ENCODE measurements at regions not wholly inside any gene's neighbourhood (a gene's known extent, or its start where the extent isn't known, plus 50 kb on each side); places are given as distances from the start of the nearest gene placed in this dataset.

DNA sequence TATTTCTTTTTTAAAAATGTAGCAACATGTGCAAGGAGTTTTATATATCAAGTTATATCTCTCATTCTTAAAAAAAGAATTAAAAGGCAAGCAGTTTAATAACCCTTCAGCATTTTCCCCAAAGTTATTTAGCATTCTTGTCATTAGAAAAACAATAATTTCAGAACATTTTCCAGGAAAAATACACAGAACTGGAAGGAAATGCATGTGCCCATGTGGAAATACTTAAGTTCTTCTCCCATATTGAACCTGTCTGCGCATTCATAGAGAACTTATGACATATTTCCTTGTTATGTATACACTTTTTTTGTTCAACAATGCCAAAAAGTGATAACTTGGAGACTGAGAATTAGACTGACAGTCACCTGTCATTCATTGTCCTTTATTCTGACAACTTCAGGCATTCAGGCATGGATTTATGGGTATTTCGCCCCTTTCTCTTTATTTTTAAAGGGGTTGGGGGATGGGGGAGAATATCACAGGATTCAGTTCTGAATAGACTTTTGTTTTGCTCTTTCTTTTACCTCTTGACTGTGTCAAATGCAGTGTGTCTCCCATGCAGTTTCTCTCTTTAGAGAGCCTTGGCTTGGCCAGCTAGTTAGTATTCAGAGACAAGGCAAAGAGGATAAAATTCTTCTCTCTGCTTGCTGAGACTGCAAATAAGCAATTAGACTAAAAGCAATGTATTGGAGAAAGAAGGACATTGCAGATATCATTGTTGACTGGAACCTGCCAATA, 701.0 kb downstream of the NR2F1-AS1 start:
- no peak overlapping the region for H3K4me3 ChIP-seq
- no peaks in the 10 kb centered on the region for H3K36me3 ChIP-seq (ENCODE audit: insufficient read depth in 1 of 2, low read depth in 1 of 2)
- no peak overlapping the region for H3K27ac ChIP-seq
- peaks cover 4% of the 10 kb centered on the region for H3K9me3 ChIP-seq
- 79 to 88% (median 87%) methylated on average over 2 of the region's 2 CpGs for whole genome bisulfite sequencing, 3 donors
- intact Hi-C loops (cut with DNase I): no loop called here
- no peak for DNase-seq
- H3K4me1 ChIP-seq: no peaks in the 10 kb centered on the region
- ATAC-seq: no peak
- TF ChIP-seq CTCF (IDR thresholded peaks at IDR 0.05): no peak
- no peaks in the 10 kb centered on the region for H3K27me3 ChIP-seq (ENCODE audit: insufficient read depth in 3 of 3, low read length in 2 of 3)

GRCh38 chr5:92874790-92875189, 706.2 kb downstream of the NR2F1-AS1 start:
- 94 to 97% (median 97%) methylated on average over 2 of the region's 2 CpGs for WGBS, 3 donors
- H3K9me3 ChIP-seq: peaks cover 8% of the 10 kb centered on the region
- no peaks in the 10 kb centered on the region for H3K4me1 ChIP-seq
- intact Hi-C loops (cut with DNase I): no loop called here
- no peak for TF ChIP-seq CTCF (IDR thresholded peaks at IDR 0.05)
- DNase-seq (no peak), ATAC-seq (no peak)
- H3K27ac ChIP-seq: no peak overlapping the region
- H3K36me3 ChIP-seq (ENCODE audit: insufficient read depth in 1 of 2, low read depth in 1 of 2): no peaks in the 10 kb centered on the region
- no peaks in the 10 kb centered on the region for H3K27me3 ChIP-seq (ENCODE audit: insufficient read depth in 3 of 3, low read length in 2 of 3)
- no peak overlapping the region for H3K4me3 ChIP-seq

DNA sequence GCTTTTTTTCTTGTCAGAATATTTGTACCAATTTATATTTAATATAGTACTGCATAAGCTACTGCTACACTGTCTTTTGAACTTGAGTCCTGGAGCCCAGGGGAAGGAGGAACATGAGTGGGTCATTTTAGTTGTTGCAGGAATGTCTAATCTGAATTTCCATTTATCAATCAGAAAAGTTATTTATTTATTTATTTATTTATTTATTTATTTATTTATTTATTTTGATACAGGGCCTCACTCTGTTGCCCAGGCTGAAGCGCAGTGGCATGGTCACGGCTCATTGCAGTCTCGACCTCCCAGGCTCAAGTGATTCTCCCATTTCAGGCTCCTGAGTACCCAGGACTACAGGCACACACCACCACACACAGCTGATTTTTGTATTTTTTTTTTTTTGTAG, 712.6 kb downstream of the NR2F1-AS1 start:
- intact Hi-C loops (cut with DNase I): no loop called here
- H3K9me3 ChIP-seq: peaks cover 4% of the 10 kb centered on the region
- H3K4me3 ChIP-seq: no peak overlapping the region
- no peak for DNase-seq
- peaks cover 0 to 2% (median 0%) of the 10 kb centered on the region in 3 donors for H3K27me3 ChIP-seq (ENCODE audit: insufficient read depth in 3 of 3, low read length in 2 of 3)
- no peaks in the 10 kb centered on the region for H3K4me1 ChIP-seq
- no peak for TF ChIP-seq CTCF (IDR thresholded peaks at IDR 0.05)
- no peak for ATAC-seq
- H3K27ac ChIP-seq: no peak overlapping the region
- no peaks in the 10 kb centered on the region for H3K36me3 ChIP-seq (ENCODE audit: insufficient read depth in 1 of 2, low read depth in 1 of 2)
- 85 to 91% (median 90%) methylated on average over 3 of the region's 3 CpGs for WGBS, 3 donors

- H3K4me1 ChIP-seq: no peaks in the 10 kb centered on the region
- DNase-seq: no peak
- no peak for TF ChIP-seq CTCF (IDR thresholded peaks at IDR 0.05)
- no peak for ATAC-seq
- H3K36me3 ChIP-seq (ENCODE audit: insufficient read depth in 1 of 2, low read depth in 1 of 2): no peaks in the 10 kb centered on the region
- H3K4me3 ChIP-seq: no peak overlapping the region
- 44 to 57% (median 50%) methylated on average over 2 of the region's 2 CpGs for WGBS, 3 donors
- no peaks in the 10 kb centered on the region for H3K9me3 ChIP-seq
- intact Hi-C loops (cut with DNase I): no loop called here
- no peak overlapping the region for H3K27ac ChIP-seq
- peaks cover 0 to 2% (median 0%) of the 10 kb centered on the region in 3 donors for H3K27me3 ChIP-seq (ENCODE audit: insufficient read depth in 3 of 3, low read length in 2 of 3)
Measured at GRCh38 chr5:92864591-92864990, 716.4 kb downstream of the NR2F1-AS1 start.

- Histone ChIP-seq H3K27ac (no peak overlapping the region), H3K36me3 (ENCODE audit: insufficient read depth in 1 of 2, low read depth in 1 of 2) (no peaks in the 10 kb centered on the region), H3K27me3 (ENCODE audit: insufficient read depth in 3 of 3, low read length in 2 of 3) (peaks cover 0 to 2% (median 0%) of the 10 kb centered on the region in 3 donors), H3K9me3 (no peaks in the 10 kb centered on the region), H3K4me1 (no peaks in the 10 kb centered on the region), H3K4me3 (no peak overlapping the region)
- TF ChIP-seq CTCF (IDR thresholded peaks at IDR 0.05): no peak
- DNase-seq (no peak), ATAC-seq (no peak)
- 66 to 80% (median 71%) methylated on average over 2 of the region's 2 CpGs for WGBS, 3 donors
- intact Hi-C loops (cut with DNase I): no loop called here
Measured at GRCh38 chr5:92863666-92864065, 717.4 kb downstream of the NR2F1-AS1 start.
